ENCODE measurements at regions not wholly inside any gene's neighbourhood (a gene's known extent, or its start where the extent isn't known, plus 50 kb on each side); places are given as distances from the start of the nearest gene placed in this dataset.

DNA sequence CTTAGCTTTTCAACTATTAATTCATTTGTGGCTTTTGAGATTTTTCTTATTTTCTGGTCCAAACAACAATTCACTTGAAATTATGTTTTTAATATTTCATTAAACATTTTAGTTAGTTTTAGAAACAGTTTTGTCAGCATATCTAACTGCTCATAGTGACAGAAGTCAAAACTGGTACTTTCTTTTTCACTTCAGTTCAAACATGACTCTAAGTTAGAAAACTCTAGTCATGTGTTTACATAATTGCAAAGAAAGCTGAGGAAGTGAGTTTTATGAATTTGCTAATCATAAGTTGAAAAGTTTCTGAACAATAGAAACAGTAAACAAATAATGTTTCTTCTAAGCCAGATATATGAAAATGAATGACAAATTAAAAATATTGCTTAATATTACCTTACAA lies 1931.0 kb downstream of the EFNA5 start:
- no peak for DNase-seq

GRCh38 chr5:105735704-105736103 lies 1935.0 kb downstream of the EFNA5 start:
- no peak for DNase-seq

DNA sequence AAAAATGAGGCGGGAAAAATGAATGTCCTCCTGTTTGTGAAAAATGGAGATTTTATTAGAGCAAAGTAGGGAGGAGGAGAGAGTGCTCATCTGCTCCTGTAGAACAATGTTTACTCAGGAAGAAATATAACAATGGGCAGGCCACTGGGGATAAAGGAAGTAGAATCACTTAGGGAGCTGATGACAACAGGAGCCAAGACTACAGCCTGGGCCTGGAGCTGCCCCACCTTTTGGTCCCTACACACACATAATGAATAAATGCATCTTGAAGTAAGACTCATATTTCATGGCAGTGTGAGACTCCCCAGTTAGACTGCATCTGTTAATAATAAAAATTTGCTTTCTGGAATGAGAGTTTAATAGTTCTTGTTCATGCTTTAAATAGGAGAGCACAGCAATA lies 1939.8 kb downstream of the EFNA5 start:
- no peak for DNase-seq

DNA sequence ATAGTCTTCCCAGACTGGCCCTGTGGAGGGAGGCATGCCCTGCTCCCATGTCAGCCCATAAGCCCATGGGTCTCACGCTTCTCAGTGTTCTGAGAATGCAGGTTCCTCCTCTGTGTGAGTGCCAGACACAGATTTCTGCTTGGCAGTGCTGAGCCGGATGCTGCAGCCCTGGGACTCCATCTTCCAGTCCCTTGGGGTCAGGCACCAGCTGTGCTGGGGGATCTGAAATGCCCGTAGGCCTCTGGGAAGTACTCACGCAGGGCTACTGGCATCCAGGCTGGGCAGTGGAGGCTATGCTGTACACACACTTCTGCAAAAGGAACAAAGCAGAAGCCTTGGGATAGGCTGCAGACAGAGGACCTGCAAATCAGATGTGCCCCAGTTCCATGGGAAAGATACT lies 1944.6 kb downstream of the EFNA5 start:
- no peak for DNase-seq

GRCh38 chr5:105708442-105708841 lies 1962.3 kb downstream of the EFNA5 start:
- no peak for DNase-seq

- no peak for DNase-seq
Measured at GRCh38 chr5:105702323-105702722, 1968.4 kb downstream of the EFNA5 start.

- DNase-seq = no peak
Measured at GRCh38 chr5:105696440-105696839, 1974.3 kb downstream of the EFNA5 start.

DNA sequence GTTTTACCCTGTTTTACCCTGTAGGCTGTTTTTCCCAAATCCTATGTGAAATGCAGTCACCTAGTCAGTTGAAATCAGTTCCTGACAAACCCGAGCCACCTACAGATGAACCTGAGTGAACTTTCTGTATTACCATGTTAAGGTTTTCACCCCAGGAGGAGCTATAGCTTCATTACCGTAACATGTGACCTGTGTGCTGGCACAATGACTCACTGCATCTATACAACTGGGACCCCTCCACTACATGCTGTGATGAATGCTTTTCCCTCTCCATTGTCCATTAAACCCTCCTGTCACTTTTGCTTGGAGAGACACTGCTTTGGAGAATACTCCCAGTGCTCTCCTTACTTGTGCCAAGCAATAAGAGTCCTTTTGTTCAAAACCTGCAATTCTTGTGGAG lies 1974.8 kb downstream of the EFNA5 start:
- DNase-seq = no peak

DNA sequence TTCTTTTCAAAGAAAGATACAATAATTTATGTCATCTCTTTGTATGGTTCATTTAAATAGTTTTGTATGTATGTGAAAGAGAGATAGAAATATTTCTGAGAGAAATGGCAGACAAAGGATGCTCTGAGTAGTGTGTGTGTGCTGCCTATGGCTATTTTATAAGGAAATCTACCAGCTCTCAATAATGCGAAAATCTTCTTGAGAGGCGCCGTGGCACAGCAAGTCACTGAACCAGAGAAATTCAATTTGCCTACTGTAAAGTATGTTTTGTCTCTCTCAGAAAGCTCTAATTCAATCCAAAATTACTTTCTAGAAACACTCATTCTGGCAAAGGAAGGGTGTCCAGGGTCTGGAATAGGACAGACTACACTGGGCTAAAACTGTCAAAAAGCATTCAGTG lies 1981.1 kb downstream of the EFNA5 start:
- DNase-seq = no peak

DNA sequence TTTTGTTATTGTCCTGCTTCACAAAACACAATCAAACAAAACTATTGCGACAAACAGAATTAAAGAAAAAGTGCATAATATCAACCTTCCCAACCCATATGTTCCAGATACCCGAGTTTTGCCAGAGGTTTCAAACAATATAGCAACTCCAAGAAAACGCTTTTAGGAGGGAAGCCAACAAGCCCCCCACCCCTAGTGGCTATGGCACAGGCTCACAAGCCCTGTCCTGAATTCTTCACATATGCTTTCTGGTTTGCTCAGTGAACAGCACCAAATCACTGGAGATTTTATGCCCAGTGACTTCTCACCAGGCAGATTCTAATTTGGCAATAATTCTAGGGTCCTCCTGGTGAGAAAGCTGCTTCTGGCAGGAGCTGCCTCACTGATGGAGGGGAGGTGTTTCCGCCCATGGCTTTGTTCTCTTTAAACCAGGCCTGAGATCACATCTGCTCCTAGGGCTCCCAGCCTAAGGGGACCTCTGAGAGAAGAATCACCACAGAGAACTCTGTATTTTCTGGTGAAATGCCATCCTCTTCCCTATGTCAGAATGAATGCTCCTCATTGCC lies 1982.4 kb downstream of the EFNA5 start:
- DNase-seq = no peak

DNA sequence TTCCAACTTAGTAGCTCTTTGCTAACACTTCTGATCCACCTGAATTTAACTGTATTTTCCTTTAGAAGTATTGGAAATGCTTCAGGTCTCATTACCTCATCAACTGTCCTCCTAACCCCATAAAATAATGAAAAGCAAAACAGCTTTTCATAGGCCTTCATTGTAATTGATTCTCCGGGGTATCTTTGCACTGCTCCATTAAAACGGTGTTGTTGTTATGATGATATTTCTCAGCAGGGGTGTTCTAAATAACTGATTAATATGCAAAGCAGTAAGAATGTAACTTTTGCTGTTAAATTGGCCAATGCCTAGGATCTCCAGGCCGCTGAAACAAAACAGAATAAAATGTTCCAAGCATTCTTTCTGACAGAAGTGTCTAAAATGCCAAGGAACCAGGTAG lies 1983.2 kb downstream of the EFNA5 start:
- no peak for DNase-seq

DNA sequence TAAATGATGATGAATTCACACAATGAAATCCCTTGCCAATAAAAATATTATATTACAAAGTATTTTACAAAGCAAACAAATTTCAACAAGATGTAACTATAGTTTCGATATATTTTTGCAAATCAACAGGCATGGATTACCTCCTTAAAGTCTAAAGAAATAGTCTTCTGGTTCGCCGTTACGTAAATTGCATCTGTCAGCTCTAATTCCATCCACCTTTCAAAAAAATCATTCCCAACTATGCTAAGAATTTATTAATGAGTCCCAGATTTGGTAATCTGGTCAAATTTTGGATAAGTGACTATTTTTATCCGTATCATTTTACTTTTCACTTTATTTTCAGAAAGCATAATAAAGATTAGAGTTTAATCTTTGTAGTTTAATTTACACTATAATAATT lies 1984.9 kb downstream of the EFNA5 start:
- DNase-seq = no peak

DNA sequence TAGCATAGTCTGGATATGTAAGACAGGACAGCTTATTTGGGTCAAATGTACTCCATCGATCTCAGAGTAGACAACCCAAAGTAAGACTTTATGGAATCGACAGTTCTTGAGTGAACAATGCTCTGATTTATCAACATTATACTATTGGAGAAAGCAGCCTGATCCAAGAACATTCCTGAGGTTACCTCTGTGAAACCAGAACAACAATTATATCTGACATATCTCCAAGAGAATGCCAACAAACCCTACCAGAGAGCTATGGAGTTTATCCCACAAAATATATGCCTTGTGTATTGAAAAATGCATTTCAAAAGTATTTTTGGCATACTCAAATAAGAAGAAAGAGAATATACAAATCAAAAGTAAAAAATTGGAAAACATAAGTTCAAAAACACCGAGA lies 1985.9 kb downstream of the EFNA5 start:
- no peak for DNase-seq

- DNase-seq = no peak
Measured at GRCh38 chr5:105680858-105681475, 1989.8 kb downstream of the EFNA5 start.

DNA sequence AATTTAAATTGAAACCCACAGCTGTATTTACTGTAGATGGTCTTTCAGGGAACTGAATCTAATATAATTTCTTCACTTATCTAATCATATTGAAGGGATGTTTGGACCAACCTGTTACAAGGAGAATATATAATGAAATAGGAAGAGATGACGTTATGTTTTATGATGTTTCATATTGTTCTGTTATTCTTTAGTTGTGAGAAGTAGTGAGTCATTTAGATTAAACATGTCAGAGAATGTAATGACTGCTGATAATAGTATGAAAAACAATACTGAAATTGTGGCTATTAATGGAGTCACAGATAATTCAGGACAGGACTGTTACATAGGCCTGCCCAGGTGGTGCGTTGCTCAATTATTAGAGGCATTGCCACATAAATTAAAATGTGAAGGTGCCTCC lies 1993.4 kb downstream of the EFNA5 start:
- DNase-seq = no peak

GRCh38 chr5:105670596-105670995 lies 2000.1 kb downstream of the EFNA5 start:
- no peak for DNase-seq

DNA sequence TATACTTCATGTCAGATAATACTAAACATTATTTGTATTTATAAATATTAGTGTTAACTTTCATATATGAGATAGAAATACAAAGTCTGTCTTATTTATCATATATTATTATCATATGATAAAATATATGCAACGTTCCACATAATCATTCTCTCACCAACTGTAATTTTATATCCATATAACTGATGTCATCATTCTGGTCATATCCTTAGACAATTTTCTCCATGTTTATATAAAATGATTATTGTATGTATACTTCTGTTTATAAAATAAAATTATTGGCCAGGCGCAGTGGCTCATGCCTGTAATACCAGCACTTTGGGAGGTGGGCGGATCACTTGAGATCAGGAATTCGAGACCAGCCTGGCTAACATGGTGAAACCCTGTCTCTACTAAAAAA lies 2007.1 kb downstream of the EFNA5 start:
- no peak for DNase-seq

- no peak for DNase-seq
Measured at GRCh38 chr5:105659396-105659795, 2011.3 kb downstream of the EFNA5 start.

GRCh38 chr5:105640328-105640727 lies 2030.4 kb downstream of the EFNA5 start:
- DNase-seq = no peak

GRCh38 chr5:105639511-105639910 lies 2031.2 kb downstream of the EFNA5 start:
- no peak for DNase-seq

DNA sequence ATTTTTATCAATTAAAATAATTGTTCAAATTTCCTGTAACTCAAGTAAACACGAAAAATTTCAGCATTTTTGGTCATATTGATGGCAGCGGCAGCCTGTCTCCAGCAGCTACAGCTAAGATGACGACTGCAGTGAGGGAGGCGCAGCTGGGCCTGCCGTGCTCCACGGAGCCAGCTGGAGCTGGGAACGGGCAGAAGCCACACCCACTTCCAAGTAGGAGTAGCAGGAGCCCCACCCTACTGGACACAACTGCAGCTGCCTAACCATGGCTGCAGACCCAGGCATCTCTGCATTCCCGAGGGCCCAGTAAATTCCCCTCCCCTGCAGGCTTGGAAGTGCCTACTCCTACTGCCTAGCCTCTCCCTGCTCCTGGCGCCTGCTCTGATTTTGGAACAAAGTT lies 2031.7 kb downstream of the EFNA5 start:
- no peak for DNase-seq

GRCh38 chr5:105638437-105638836 lies 2032.3 kb downstream of the EFNA5 start:
- no peak for DNase-seq

GRCh38 chr5:105632043-105632442 lies 2038.7 kb downstream of the EFNA5 start:
- no peak for DNase-seq

- no peak for DNase-seq
Measured at GRCh38 chr5:105630803-105631202, 2039.9 kb downstream of the EFNA5 start.

- DNase-seq = no peak
Measured at GRCh38 chr5:105619725-105620124, 2051.0 kb downstream of the EFNA5 start.

All from stimulated activated CD4-positive, alpha-beta T cell treated with anti-CD3 and anti-CD28 coated beads, Interleukin-1b, Interleukin-23, amount 100 ng/mL, for 48 hours (primary cell).